ENCODE measurements at regions not wholly inside any gene's neighbourhood (a gene's known extent, or its start where the extent isn't known, plus 50 kb on each side); places are given as distances from the start of the nearest gene placed in this dataset.

DNA sequence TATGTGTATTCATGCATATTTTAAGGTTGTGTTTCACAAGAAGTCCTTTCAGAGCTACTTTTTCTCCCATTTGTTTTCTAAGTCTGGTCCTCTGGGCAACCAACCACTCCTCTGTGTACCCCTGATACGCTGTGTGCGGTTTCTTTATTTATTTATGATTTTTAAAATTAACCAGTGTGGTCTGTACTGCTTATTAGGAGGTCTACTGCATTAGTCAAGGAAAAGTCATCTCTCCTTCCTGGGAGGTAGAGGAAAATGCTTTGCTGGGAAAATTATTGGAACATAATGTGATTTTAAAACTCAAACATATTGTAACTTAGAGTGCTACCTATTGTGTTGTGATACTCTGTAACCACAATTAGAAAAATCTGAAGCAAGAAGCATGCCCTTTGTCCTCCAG, 1404.3 kb downstream of the SUCLG1 start:
- DNase-seq (ENCODE audit: low read depth): no peak
- TF ChIP-seq, protein P1, sequence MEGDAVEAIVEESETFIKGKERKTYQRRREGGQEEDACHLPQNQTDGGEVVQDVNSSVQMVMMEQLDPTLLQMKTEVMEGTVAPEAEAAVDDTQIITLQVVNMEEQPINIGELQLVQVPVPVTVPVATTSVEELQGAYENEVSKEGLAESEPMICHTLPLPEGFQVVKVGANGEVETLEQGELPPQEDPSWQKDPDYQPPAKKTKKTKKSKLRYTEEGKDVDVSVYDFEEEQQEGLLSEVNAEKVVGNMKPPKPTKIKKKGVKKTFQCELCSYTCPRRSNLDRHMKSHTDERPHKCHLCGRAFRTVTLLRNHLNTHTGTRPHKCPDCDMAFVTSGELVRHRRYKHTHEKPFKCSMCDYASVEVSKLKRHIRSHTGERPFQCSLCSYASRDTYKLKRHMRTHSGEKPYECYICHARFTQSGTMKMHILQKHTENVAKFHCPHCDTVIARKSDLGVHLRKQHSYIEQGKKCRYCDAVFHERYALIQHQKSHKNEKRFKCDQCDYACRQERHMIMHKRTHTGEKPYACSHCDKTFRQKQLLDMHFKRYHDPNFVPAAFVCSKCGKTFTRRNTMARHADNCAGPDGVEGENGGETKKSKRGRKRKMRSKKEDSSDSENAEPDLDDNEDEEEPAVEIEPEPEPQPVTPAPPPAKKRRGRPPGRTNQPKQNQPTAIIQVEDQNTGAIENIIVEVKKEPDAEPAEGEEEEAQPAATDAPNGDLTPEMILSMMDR (IDR thresholded peaks at IDR 0.05; ENCODE audit: insufficient read depth, low read length): no peak
- H3K4me3 ChIP-seq (ENCODE audit: low read depth, low read length): no peak overlapping the region

DNA sequence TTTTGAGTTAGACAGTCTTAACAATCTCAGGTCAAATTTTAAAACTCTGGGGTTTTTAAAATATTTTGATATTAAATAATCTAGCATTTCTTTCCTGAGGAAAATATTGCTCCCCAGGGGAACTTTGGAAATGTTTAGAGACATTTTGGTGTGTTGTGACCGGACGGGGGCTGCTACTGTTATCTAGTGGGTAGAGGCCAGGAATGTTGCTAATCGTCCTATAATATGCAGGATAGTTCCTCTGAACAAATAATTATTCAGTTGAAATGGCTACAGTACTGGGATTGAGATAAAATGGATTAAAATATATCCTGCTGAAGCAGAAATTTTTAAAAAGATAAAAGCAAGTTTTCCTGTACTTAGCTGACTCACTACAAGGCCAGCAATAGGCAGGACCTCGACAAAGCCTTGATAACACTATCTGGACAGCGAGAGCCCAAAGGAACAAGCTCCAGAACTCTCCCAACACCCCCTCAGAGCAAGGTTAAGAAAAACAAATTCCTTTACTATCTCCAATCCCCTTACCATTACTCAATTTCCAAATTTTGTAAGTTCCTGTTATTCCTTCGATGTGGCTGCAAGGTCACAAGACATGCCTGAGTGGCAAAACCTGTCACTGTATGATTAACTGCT, 1407.4 kb downstream of the SUCLG1 start:
- H3K4me3 ChIP-seq (ENCODE audit: low read depth, low read length): no peak overlapping the region
- DNase-seq (ENCODE audit: low read depth): peak; percentile 43
- TF ChIP-seq, protein P1 (IDR thresholded peaks at IDR 0.05; ENCODE audit: insufficient read depth, low read length): no peak

DNA sequence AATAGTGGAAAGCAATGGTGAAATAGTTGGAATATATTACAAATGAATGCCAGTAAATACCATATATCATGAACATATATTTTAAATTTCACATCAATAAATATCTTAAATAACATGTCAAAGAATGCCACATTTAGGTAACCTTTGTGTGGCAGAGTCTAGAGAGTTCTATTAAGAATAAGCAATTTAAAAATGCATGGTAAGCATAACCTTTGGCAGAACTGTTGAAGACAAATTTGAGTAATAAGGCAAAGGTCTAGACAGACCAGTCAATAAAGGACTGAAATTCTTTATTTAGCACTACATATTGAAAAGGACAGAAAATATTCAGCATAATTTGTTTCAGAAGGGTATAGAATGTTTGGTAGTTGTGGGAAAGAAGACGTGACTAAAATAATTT, 1417.0 kb downstream of the SUCLG1 start:
- no peak for DNase-seq (ENCODE audit: low read depth)
- TF ChIP-seq, protein P1 (IDR thresholded peaks at IDR 0.05; ENCODE audit: insufficient read depth, low read length): no peak
- no peak overlapping the region for H3K4me3 ChIP-seq (ENCODE audit: low read depth, low read length)

DNA sequence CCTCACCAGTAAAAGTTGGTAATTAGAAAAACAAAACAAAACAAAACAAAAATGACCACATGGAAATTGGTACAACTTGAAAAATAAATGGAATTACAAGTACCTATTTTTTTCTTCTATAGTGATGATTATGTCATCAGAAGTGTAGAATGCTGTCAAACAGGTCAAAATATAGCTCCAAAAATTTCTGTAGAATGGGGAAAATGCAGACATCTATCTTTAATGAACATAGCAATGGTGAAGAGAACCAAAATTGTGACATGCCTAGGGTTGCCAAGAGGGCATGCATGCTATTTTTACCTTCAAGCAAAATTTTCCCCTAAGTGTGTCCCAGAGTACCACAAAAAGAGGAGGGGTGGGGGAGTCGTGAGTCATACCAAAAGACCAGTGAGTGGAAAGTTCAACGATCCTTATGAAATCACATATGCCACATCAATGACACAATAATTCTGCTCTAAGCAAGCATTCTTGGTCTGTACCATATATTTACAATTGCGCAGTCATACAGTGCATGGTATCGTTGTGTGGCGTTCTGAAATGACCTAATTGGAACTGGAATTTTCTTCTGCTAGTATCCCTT, 1436.4 kb downstream of the SUCLG1 start:
- TF ChIP-seq, protein P1 (IDR thresholded peaks at IDR 0.05; ENCODE audit: insufficient read depth, low read length): no peak
- no peak overlapping the region for H3K4me3 ChIP-seq (ENCODE audit: low read depth, low read length)
- no peak for DNase-seq (ENCODE audit: low read depth)

DNA sequence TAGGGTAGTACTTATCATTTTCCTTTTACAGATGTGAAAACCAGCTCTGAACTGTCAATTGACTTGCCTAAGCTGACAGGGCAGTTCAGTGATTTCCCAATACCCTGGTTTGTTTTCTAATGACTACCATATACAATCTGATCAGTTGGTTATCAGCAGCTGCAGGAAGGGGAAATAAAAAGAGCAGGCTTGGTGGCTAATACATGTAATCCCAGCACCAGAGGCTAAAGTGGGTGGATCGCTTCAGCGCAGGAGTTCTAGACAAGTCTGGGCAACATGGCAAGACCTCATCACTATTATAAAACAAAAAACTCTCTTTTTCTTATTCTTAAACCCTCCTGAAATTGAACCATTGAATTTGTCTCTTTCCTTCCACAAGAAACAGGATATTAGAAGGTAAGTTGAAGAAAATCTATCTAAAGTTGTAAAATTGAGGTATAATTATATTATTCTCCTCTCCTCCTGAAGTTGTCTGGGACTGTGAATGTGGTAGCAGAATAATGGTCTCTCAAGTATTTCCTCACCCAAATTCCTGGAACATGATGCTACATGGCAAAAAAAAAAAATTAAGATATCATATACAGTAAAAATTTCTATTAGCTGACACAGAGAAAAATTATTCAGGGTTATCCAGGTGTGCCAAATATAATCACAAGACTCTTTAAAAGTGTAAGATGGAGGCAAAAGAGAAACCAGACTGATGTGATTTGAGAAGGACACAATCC, 1441.6 kb downstream of the SUCLG1 start:
- TF ChIP-seq, protein P1 (IDR thresholded peaks at IDR 0.05; ENCODE audit: insufficient read depth, low read length): no peak
- DNase-seq (ENCODE audit: low read depth): no peak
- H3K4me3 ChIP-seq (ENCODE audit: low read depth, low read length): no peak overlapping the region

DNA sequence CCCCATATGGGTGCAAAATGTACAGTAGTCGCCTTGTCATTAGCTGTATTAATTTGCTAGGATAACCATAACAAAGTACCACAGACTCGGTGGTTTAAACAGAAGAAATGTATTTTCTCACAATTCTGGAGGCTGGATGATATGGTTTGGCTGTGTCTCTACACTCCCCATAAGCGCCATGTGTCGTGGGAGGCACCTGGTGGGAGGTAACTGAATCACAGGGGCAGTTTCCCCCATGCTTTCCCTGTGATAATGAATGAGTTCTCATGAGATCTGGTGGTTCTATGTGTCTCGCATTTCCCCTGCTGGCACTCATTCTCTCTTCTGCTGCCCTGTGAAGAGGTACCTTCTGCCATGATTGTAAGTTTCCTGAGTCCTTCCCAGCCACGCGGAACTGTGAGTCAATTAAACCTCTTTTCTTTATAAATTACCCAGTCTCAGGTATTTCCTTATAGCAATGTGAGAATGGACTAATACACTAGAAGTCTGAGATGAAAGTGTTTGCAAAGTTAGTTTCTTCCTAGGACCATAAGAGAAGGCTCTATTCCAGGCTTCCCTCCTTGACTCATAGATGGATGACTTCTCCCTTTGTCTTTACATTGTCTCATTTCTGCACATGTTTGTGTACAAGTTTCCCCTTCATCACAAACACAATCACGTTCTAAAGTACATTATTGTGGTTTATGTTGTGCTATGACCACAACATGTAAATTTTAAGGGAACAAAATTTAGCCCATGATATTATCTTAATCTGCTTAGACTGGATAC, 1442.6 kb downstream of the SUCLG1 start:
- no peak for DNase-seq (ENCODE audit: low read depth)
- no peak overlapping the region for H3K4me3 ChIP-seq (ENCODE audit: low read depth, low read length)

More for the DNA sequence above, 1442.6 kb downstream of the SUCLG1 start:
- TF ChIP-seq, protein P1 (IDR thresholded peaks at IDR 0.05; ENCODE audit: insufficient read depth, low read length): no peak

Measured in fibroblast of the aortic adventitia (primary cell).